Upper lobe of left lung (tissue), 4 donors: ENCODE measurements at regions not wholly inside any gene's neighbourhood (a gene's known extent, or its start where the extent isn't known, plus 50 kb on each side); places are given as distances from the start of the nearest gene placed in this dataset.

ENCODE experiments used
- CTCF ChIP-seq, 6 experiments: fragments of 450-650 bp in 4 of 6; fragments of 200-600 bp in 2 of 6; sonication (generic) in 2 of 6; IDR thresholded peaks; one replicate each; pipeline ENCODE4 v1.5.1; 2016 to 2019; ENCODE audit warnings: antibody characterized with exemption in 6 of 6
- EP300 ChIP-seq, 4 donors: sonication (generic); formaldehyde crosslinking; IDR thresholded peaks; one replicate each; pipeline ENCODE4 v1.5.1; 2017; ENCODE audit warnings: antibody characterized with exemption in 4 of 4, control low read depth in 2 of 4
- POLR2A ChIP-seq, 4 donors: fragments of 450-650 bp; IDR thresholded peaks; one replicate each; pipeline ENCODE4 v1.5.1; 2016 to 2017; ENCODE audit warnings: antibody characterized with exemption in 4 of 4, mild to moderate bottlenecking in 2 of 4
- POLR2AphosphoS5 ChIP-seq, 2 donors: sonication (generic); formaldehyde crosslinking; IDR thresholded peaks; one replicate each; pipeline ENCODE4 v1.5.1; 2017; ENCODE audit warnings: antibody characterized with exemption in 2 of 2

- TF ChIP-seq CTCF (IDR thresholded peaks at IDR 0.05) (no peak), POLR2A (IDR thresholded peaks at IDR 0.05) (no peak), EP300 (IDR thresholded peaks at IDR 0.05) (no peak), POLR2AphosphoS5 (IDR thresholded peaks at IDR 0.05) (no peak)
Measured at GRCh38 chr3:103453152-103453551, 1018.3 kb downstream of the ZPLD1 start.
